Peyer's patch (tissue), 4 donors: ENCODE measurements at regions not wholly inside any gene's neighbourhood (a gene's known extent, or its start where the extent isn't known, plus 50 kb on each side); places are given as distances from the start of the nearest gene placed in this dataset.

Experiments used
- POLR2A ChIP-seq, 2 donors: fragments of 450-650 bp; IDR thresholded peaks; one replicate each; pipeline ENCODE4 v1.5.1; 2017; ENCODE audit warnings: antibody characterized with exemption in 2 of 2, mild to moderate bottlenecking in 2 of 2, moderate library complexity in 2 of 2
- TF ChIP-seq, protein P1 (sequence below), 6 experiments: fragments of 450-650 bp in 4 of 6; fragments of 200-600 bp in 2 of 6; sonication (generic) in 1 of 6; IDR thresholded peaks; one replicate each; pipeline ENCODE4 v1.5.1; 2017 to 2019; ENCODE audit warnings: antibody characterized with exemption in 6 of 6, mild to moderate bottlenecking in 3 of 6, moderate library complexity in 1 of 6

DNA sequence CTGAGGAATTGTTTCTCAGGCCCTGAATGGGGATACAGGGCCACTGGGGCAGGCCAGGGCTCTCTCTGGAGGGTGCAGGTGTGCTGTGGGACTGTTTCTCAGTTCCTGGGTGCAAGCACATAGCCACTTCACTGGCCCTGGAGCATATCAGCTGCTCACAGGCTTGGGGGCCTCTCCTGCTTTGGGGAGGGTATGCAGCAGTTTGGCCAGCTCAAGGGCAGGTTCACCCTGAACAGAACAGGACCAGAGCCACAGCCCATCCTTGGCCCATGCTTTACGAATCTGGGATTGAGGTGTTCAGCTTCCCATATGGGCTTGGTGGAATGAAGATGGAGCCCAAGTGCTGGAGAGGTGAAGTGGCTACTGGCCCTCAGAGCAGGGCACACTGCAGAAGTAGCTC, 186.5 kb downstream of the FBXO8 start:
- TF ChIP-seq, protein P1, sequence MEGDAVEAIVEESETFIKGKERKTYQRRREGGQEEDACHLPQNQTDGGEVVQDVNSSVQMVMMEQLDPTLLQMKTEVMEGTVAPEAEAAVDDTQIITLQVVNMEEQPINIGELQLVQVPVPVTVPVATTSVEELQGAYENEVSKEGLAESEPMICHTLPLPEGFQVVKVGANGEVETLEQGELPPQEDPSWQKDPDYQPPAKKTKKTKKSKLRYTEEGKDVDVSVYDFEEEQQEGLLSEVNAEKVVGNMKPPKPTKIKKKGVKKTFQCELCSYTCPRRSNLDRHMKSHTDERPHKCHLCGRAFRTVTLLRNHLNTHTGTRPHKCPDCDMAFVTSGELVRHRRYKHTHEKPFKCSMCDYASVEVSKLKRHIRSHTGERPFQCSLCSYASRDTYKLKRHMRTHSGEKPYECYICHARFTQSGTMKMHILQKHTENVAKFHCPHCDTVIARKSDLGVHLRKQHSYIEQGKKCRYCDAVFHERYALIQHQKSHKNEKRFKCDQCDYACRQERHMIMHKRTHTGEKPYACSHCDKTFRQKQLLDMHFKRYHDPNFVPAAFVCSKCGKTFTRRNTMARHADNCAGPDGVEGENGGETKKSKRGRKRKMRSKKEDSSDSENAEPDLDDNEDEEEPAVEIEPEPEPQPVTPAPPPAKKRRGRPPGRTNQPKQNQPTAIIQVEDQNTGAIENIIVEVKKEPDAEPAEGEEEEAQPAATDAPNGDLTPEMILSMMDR (IDR thresholded peaks at IDR 0.05): no peak
- no peak for TF ChIP-seq POLR2A (IDR thresholded peaks at IDR 0.05)
